ENCODE measurements at regions not wholly inside any gene's neighbourhood (a gene's known extent, or its start where the extent isn't known, plus 50 kb on each side); places are given as distances from the start of the nearest gene placed in this dataset.

GRCh38 chr5:8644377-8644776 lies 775.4 kb downstream of the MTRR start:
- Mint-ChIP-seq H3K36me3 (ENCODE audit: insufficient read depth) (no peaks in the 10 kb centered on the region), H3K27me3 (no peaks in the 10 kb centered on the region), H3K9me3 (peaks cover 4% of the 10 kb centered on the region), H3K4me3 (no peak overlapping the region), H3K4me1 (no peaks in the 10 kb centered on the region), H3K27ac (ENCODE audit: low read depth) (no peak overlapping the region)
- ATAC-seq (replicated peaks; ENCODE audit: extremely low read depth, poor library complexity, severe bottlenecking) (no peak), DNase-seq (ENCODE audit: low spot score in 2 of 2) (no peak)

DNA sequence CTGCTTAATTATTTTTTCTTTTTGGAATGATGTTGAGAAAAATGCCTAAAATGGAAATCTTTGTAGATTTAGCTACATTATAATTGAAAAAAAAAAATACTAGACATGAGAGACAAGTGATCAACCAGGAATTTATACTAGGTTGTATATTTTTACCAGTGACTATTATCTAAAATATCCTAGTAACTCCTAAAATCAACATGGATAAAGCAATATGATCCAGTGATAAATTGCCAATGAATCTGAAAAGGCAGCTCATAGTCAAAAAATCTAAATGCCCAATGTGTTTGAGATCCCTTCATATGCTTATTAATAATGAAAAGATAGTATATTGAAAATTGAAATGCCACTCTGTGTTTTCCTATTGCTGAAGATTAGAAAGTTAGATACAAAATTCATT lies 778.2 kb downstream of the MTRR start:
- H3K36me3 Mint-ChIP-seq (ENCODE audit: insufficient read depth) = no peaks in the 10 kb centered on the region
- H3K4me3 Mint-ChIP-seq = no peak overlapping the region
- H3K9me3 Mint-ChIP-seq = peaks cover 21% of the 10 kb centered on the region
- no peaks in the 10 kb centered on the region for H3K4me1 Mint-ChIP-seq
- ATAC-seq (replicated peaks; ENCODE audit: extremely low read depth, poor library complexity, severe bottlenecking) (no peak), DNase-seq (ENCODE audit: low spot score in 2 of 2) (no peak)
- H3K27me3 Mint-ChIP-seq = no peaks in the 10 kb centered on the region
- no peak overlapping the region for H3K27ac Mint-ChIP-seq (ENCODE audit: low read depth)

- Mint-ChIP-seq H3K9me3 (peaks cover 20% of the 10 kb centered on the region), H3K4me3 (no peak overlapping the region), H3K4me1 (no peaks in the 10 kb centered on the region), H3K27ac (ENCODE audit: low read depth) (no peak overlapping the region), H3K27me3 (no peaks in the 10 kb centered on the region), H3K36me3 (ENCODE audit: insufficient read depth) (no peaks in the 10 kb centered on the region)
- no peak for ATAC-seq (replicated peaks; ENCODE audit: extremely low read depth, poor library complexity, severe bottlenecking)
- no peak for DNase-seq (ENCODE audit: low spot score in 2 of 2)
Observed at GRCh38 chr5:8650186-8650585, 781.2 kb downstream of the MTRR start.

DNA sequence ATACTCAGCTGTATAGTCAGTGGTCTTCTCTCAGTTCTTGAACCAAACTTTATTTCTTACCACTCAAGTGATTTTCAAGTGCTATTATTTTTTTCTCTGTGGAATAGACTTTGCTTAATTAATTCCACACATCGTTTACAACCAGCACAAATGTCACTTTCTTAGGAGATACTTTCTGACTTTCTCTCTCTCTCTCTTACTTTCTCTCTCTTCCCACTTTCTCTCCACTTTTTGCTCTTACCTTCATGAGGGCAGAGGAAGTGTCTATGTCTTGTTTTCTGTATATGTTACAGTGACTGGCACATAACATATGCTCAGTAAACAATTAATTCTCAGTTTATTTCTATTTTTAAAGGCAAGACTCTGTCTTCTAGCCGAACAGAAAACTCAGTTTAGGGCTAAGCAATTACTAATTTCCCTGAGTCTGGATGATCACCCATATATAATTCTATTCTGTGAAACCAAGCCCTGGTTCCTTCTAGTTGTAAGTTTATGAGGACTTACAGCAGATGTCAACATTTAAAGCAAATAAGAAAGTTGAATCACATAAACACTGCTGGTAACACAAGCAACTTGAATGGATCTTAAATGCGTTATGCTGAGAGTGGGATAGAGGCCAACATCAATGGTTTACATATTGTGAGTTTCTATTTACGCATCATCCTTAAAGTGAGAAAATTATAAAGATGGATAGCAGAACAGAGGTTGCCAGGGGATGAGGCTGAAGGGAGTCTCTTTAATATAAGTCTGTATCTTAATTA lies 791.4 kb downstream of the MTRR start:
- no peaks in the 10 kb centered on the region for H3K27me3 Mint-ChIP-seq
- H3K4me3 Mint-ChIP-seq = no peak overlapping the region
- no peak for ATAC-seq (replicated peaks; ENCODE audit: extremely low read depth, poor library complexity, severe bottlenecking)
- H3K27ac Mint-ChIP-seq (ENCODE audit: low read depth) = no peak overlapping the region
- peaks cover 29% of the 10 kb centered on the region for H3K9me3 Mint-ChIP-seq
- no peaks in the 10 kb centered on the region for H3K36me3 Mint-ChIP-seq (ENCODE audit: insufficient read depth)
- DNase-seq (ENCODE audit: low spot score in 2 of 2) = no peak
- no peaks in the 10 kb centered on the region for H3K4me1 Mint-ChIP-seq

GRCh38 chr5:8663374-8663773 lies 794.4 kb downstream of the MTRR start:
- H3K27ac Mint-ChIP-seq (ENCODE audit: low read depth) = no peak overlapping the region
- DNase-seq (ENCODE audit: low spot score in 2 of 2) = no peak
- no peaks in the 10 kb centered on the region for H3K27me3 Mint-ChIP-seq
- H3K4me1 Mint-ChIP-seq = no peaks in the 10 kb centered on the region
- H3K4me3 Mint-ChIP-seq = no peak overlapping the region
- H3K9me3 Mint-ChIP-seq = peaks cover 23% of the 10 kb centered on the region
- H3K36me3 Mint-ChIP-seq (ENCODE audit: insufficient read depth) = no peaks in the 10 kb centered on the region
- no peak for ATAC-seq (replicated peaks; ENCODE audit: extremely low read depth, poor library complexity, severe bottlenecking)

GRCh38 chr5:8675182-8675581 lies 806.2 kb downstream of the MTRR start:
- Mint-ChIP-seq H3K9me3 (no peaks in the 10 kb centered on the region), H3K36me3 (ENCODE audit: insufficient read depth) (no peaks in the 10 kb centered on the region), H3K27ac (ENCODE audit: low read depth) (no peak overlapping the region), H3K27me3 (no peaks in the 10 kb centered on the region), H3K4me3 (no peak overlapping the region), H3K4me1 (no peaks in the 10 kb centered on the region)
- ATAC-seq (replicated peaks; ENCODE audit: extremely low read depth, poor library complexity, severe bottlenecking) = no peak
- DNase-seq (ENCODE audit: low spot score in 2 of 2) = no peak

- ATAC-seq (replicated peaks; ENCODE audit: extremely low read depth, poor library complexity, severe bottlenecking) (no peak), DNase-seq (ENCODE audit: low spot score in 2 of 2) (no peak)
- Mint-ChIP-seq H3K9me3 (no peaks in the 10 kb centered on the region), H3K27me3 (no peaks in the 10 kb centered on the region), H3K4me3 (no peak overlapping the region), H3K36me3 (ENCODE audit: insufficient read depth) (no peaks in the 10 kb centered on the region), H3K27ac (ENCODE audit: low read depth) (no peak overlapping the region), H3K4me1 (no peaks in the 10 kb centered on the region)
Observed at GRCh38 chr5:8676695-8677094, 807.7 kb downstream of the MTRR start.

- H3K27ac Mint-ChIP-seq (ENCODE audit: low read depth) = no peak overlapping the region
- no peaks in the 10 kb centered on the region for H3K36me3 Mint-ChIP-seq (ENCODE audit: insufficient read depth)
- H3K4me1 Mint-ChIP-seq = no peaks in the 10 kb centered on the region
- DNase-seq (ENCODE audit: low spot score in 2 of 2) = no peak
- no peak overlapping the region for H3K4me3 Mint-ChIP-seq
- H3K27me3 Mint-ChIP-seq = no peaks in the 10 kb centered on the region
- H3K9me3 Mint-ChIP-seq = no peaks in the 10 kb centered on the region
- ATAC-seq (replicated peaks; ENCODE audit: extremely low read depth, poor library complexity, severe bottlenecking) = no peak
Observed at GRCh38 chr5:8682381-8682780, 813.4 kb downstream of the MTRR start.

- ATAC-seq (replicated peaks; ENCODE audit: extremely low read depth, poor library complexity, severe bottlenecking) (no peak), DNase-seq (ENCODE audit: low spot score in 2 of 2) (no peak)
- Mint-ChIP-seq H3K27ac (ENCODE audit: low read depth) (no peak overlapping the region), H3K36me3 (ENCODE audit: insufficient read depth) (no peaks in the 10 kb centered on the region), H3K27me3 (no peaks in the 10 kb centered on the region), H3K9me3 (peaks cover 6% of the 10 kb centered on the region), H3K4me1 (no peaks in the 10 kb centered on the region), H3K4me3 (no peak overlapping the region)
Observed at GRCh38 chr5:8683496-8683895, 814.5 kb downstream of the MTRR start.

DNA sequence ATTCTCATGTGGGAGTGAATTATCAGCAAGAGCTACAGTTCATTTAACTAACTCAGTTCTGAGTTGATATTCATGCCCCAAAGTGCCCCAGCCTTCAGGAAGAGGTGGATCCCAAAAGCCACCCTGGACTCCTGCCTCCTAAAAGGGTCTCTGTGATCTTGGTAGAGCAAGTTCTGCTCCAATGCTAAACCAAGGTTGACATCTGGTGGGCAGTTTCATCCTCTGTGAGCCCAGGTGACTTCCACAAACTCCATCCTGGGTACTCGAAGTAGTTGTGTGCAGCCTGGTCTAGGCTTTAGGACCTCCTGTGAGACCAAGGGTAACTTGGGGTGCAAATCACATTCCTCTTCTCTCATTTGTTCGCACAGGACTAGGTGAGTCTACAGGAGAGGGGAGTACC lies 816.8 kb downstream of the MTRR start:
- Mint-ChIP-seq H3K27ac (ENCODE audit: low read depth) (no peak overlapping the region), H3K9me3 (peaks cover 6% of the 10 kb centered on the region), H3K4me1 (no peaks in the 10 kb centered on the region), H3K4me3 (no peak overlapping the region), H3K27me3 (no peaks in the 10 kb centered on the region), H3K36me3 (ENCODE audit: insufficient read depth) (no peaks in the 10 kb centered on the region)
- no peak for DNase-seq (ENCODE audit: low spot score in 2 of 2)
- ATAC-seq (replicated peaks; ENCODE audit: extremely low read depth, poor library complexity, severe bottlenecking) = no peak

DNA sequence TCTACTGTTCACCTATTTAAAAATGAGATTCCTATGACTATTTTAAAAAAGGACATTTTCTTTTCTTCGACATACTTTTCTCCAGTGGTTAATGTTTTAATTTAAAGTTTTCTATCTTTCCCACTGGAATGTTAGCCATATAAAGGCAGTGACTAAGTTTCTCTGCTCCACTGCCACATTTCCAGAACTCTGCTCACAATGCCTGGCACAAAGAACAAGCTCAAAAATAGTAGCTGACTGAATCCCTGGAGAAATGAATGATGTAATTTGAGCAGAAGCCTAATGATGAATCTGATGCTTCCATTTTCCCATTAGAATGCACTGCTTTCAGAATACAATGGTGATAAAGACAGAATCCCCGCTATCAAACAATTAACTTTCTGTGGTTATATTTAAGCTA lies 817.8 kb downstream of the MTRR start:
- H3K27me3 Mint-ChIP-seq = no peaks in the 10 kb centered on the region
- H3K4me3 Mint-ChIP-seq = no peak overlapping the region
- no peaks in the 10 kb centered on the region for H3K36me3 Mint-ChIP-seq (ENCODE audit: insufficient read depth)
- ATAC-seq (replicated peaks; ENCODE audit: extremely low read depth, poor library complexity, severe bottlenecking) = no peak
- H3K4me1 Mint-ChIP-seq = no peaks in the 10 kb centered on the region
- H3K9me3 Mint-ChIP-seq = peaks cover 6% of the 10 kb centered on the region
- DNase-seq (ENCODE audit: low spot score in 2 of 2) = no peak
- no peak overlapping the region for H3K27ac Mint-ChIP-seq (ENCODE audit: low read depth)

GRCh38 chr5:8689773-8690172 lies 820.8 kb downstream of the MTRR start:
- DNase-seq (ENCODE audit: low spot score in 2 of 2) = no peak
- Mint-ChIP-seq H3K4me3 (no peak overlapping the region), H3K27ac (ENCODE audit: low read depth) (no peak overlapping the region), H3K36me3 (ENCODE audit: insufficient read depth) (no peaks in the 10 kb centered on the region), H3K27me3 (no peaks in the 10 kb centered on the region), H3K9me3 (peaks cover 12% of the 10 kb centered on the region), H3K4me1 (no peaks in the 10 kb centered on the region)
- ATAC-seq (replicated peaks; ENCODE audit: extremely low read depth, poor library complexity, severe bottlenecking) = no peak

- no peaks in the 10 kb centered on the region for H3K36me3 Mint-ChIP-seq (ENCODE audit: insufficient read depth)
- no peak overlapping the region for H3K27ac Mint-ChIP-seq (ENCODE audit: low read depth)
- ATAC-seq (replicated peaks; ENCODE audit: extremely low read depth, poor library complexity, severe bottlenecking) (no peak), DNase-seq (ENCODE audit: low spot score in 2 of 2) (no peak)
- H3K4me1 Mint-ChIP-seq = no peaks in the 10 kb centered on the region
- peaks cover 12% of the 10 kb centered on the region for H3K9me3 Mint-ChIP-seq
- no peak overlapping the region for H3K4me3 Mint-ChIP-seq
- no peaks in the 10 kb centered on the region for H3K27me3 Mint-ChIP-seq
Observed at GRCh38 chr5:8691221-8691620, 822.3 kb downstream of the MTRR start.
